ENCODE measurements at regions not wholly inside any gene's neighbourhood (a gene's known extent, or its start where the extent isn't known, plus 50 kb on each side); places are given as distances from the start of the nearest gene placed in this dataset.

DNA sequence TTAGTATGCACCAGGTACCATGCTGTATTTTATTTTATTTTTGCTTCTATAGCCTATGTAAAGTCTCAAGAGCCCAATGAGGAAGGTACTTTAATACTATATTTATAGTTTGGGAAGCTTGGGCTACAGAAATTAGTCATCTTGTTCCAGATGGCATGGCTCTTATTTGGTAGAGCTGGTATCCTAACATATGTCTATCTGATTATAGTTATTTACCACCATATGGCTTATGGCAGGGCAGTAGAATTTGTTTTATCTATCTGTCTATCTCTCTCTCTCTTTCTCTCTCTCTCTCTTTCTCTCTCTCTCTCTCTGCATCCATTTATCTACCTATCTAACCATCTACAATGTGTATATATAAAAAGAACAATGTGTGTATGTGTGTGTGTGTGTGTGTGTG is 1293.7 kb upstream of the SLC39A10 start:
- no peak for TF ChIP-seq CTCF (IDR thresholded peaks at IDR 0.05; ENCODE audit: insufficient read depth, low read length, missing control alignments)
- no peak overlapping the region for H3K4me3 ChIP-seq (ENCODE audit: low read depth, low read length)
- POLR2A ChIA-PET, result no interaction called here
- CTCF ChIA-PET, result no interaction called here
- no peak for DNase-seq (ENCODE audit: low read depth, low spot score)

DNA sequence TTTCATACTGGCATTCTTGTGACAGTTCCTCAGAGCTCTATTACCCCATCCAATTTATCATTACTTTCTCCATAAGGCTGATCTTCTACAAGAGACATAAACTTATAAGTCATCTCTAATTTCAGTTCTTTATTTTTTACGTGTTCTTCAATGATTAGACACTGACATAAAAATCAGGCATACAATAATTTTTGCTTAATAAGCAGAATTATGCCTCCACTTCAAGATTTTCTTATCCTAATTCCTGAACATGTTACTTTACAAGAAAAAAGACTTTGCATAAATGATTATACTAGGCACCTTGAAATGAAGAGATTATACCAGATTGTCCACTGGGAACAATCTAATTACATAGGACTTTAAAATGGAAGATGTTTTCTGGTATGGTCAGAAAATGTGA is 1304.5 kb upstream of the SLC39A10 start:
- POLR2A ChIA-PET, result no interaction called here
- DNase-seq (ENCODE audit: low read depth, low spot score), result no peak
- no peak overlapping the region for H3K4me3 ChIP-seq (ENCODE audit: low read depth, low read length)
- TF ChIP-seq CTCF (IDR thresholded peaks at IDR 0.05; ENCODE audit: insufficient read depth, low read length, missing control alignments), result no peak
- CTCF ChIA-PET, result no interaction called here

- TF ChIP-seq CTCF (IDR thresholded peaks at IDR 0.05; ENCODE audit: insufficient read depth, low read length, missing control alignments), result no peak
- no peak for DNase-seq (ENCODE audit: low read depth, low spot score)
- ChIA-PET CTCF (no interaction called here), POLR2A (no interaction called here)
- H3K4me3 ChIP-seq (ENCODE audit: low read depth, low read length), result no peak overlapping the region
Measured at GRCh38 chr2:194346193-194346592, 1310.8 kb upstream of the SLC39A10 start.

GRCh38 chr2:194345347-194345746 is 1311.7 kb upstream of the SLC39A10 start:
- ChIA-PET POLR2A (no interaction called here), CTCF (no interaction called here)
- TF ChIP-seq CTCF (IDR thresholded peaks at IDR 0.05; ENCODE audit: insufficient read depth, low read length, missing control alignments), result no peak
- H3K4me3 ChIP-seq (ENCODE audit: low read depth, low read length), result no peak overlapping the region
- no peak for DNase-seq (ENCODE audit: low read depth, low spot score)

- POLR2A ChIA-PET, result no interaction called here
- CTCF ChIA-PET, result no interaction called here
- TF ChIP-seq CTCF (IDR thresholded peaks at IDR 0.05; ENCODE audit: insufficient read depth, low read length, missing control alignments), result no peak
- DNase-seq (ENCODE audit: low read depth, low spot score), result no peak
- H3K4me3 ChIP-seq (ENCODE audit: low read depth, low read length), result no peak overlapping the region
Measured at GRCh38 chr2:194343167-194343566, 1313.9 kb upstream of the SLC39A10 start.

DNA sequence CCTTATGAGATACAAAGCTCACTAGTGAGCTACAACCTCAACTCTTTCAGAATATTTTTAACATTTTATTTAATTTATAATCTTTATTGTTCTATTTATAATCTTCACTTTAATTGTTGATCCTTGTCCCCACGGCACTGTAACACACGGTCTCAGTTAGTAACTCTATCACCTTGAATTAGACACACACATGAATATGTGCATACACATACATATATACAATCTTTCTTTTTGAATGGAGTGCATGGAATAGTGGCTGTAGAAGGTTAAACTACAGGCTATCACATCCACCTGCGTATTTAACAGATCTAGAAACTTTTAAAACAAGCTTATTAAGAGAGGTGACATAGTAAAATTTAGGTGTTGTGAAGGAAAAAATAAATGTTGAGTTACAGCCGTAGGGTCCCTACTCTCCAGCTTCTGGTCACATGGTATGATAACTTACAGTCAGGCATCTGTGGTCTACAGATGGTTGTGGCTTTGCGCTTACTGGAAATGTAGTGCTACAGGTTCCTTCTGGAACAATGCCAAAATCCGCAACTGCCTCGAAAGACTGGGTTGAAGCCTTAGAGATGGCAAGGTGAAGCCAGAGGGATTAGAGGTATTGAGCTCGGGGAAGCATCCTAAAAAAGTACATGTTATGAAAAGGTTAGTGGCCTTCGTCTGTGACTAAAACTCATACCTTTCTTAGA is 1324.1 kb upstream of the SLC39A10 start:
- CTCF ChIA-PET, result no interaction called here
- no peak overlapping the region for H3K4me3 ChIP-seq (ENCODE audit: low read depth, low read length)
- POLR2A ChIA-PET, result no interaction called here
- no peak for TF ChIP-seq CTCF (IDR thresholded peaks at IDR 0.05; ENCODE audit: insufficient read depth, low read length, missing control alignments)
- no peak for DNase-seq (ENCODE audit: low read depth, low spot score)

All from AG04449 (cell line).